Upper lobe of left lung (tissue), 6 donors: ENCODE measurements at regions not wholly inside any gene's neighbourhood (a gene's known extent, or its start where the extent isn't known, plus 50 kb on each side); places are given as distances from the start of the nearest gene placed in this dataset.

Experiments used
- ATAC-seq, 2 donors: fragments of 200-7000 bp; cut with Tn5 transposase; one replicate each; pipeline ENCODE4 v1.9.1; 2022; ENCODE audit warnings: mild to moderate bottlenecking in 2 of 2, moderate library complexity in 2 of 2; ENCODE audit not compliant: low FRiP score in 2 of 2
- DNase-seq, 2 donors: peaks; one replicate each; pipeline ENCODE4 v3.0.0-alpha.2; 2019 to 2020
- H3K27ac ChIP-seq, 4 donors: fragments of 200-600 bp; sonication (generic); one replicate each; pipeline ENCODE4 v1.5.1; 2016 to 2019
- H3K27me3 ChIP-seq, 4 donors: fragments of 200-600 bp; sonication (generic); one replicate each; pipeline ENCODE4 v1.5.1; 2017 to 2019
- H3K36me3 ChIP-seq, 4 donors: fragments of 200-600 bp; sonication (generic); one replicate each; pipeline ENCODE4 v1.5.1; 2016 to 2019
- H3K4me1 ChIP-seq, 4 donors: fragments of 200-600 bp; sonication (generic); one replicate each; pipeline ENCODE4 v1.5.1; 2018 to 2019
- H3K4me3 ChIP-seq, 4 donors: fragments of 200-600 bp; sonication (generic); one replicate each; pipeline ENCODE4 v1.5.1; 2017 to 2019; ENCODE audit warnings: mild to moderate bottlenecking in 2 of 4, moderate library complexity in 1 of 4
- H3K9me3 ChIP-seq, 4 donors: fragments of 200-600 bp; sonication (generic); one replicate each; pipeline ENCODE4 v1.5.1; 2018 to 2019
- CTCF ChIP-seq, 6 experiments: fragments of 450-650 bp in 4 of 6; fragments of 200-600 bp in 2 of 6; sonication (generic) in 2 of 6; IDR thresholded peaks; one replicate each; pipeline ENCODE4 v1.5.1; 2016 to 2019; ENCODE audit warnings: antibody characterized with exemption in 6 of 6
- EP300 ChIP-seq, 4 donors: sonication (generic); formaldehyde crosslinking; IDR thresholded peaks; one replicate each; pipeline ENCODE4 v1.5.1; 2017; ENCODE audit warnings: antibody characterized with exemption in 4 of 4, control low read depth in 2 of 4
- POLR2A ChIP-seq, 4 donors: fragments of 450-650 bp; IDR thresholded peaks; one replicate each; pipeline ENCODE4 v1.5.1; 2016 to 2017; ENCODE audit warnings: antibody characterized with exemption in 4 of 4, mild to moderate bottlenecking in 2 of 4
- POLR2AphosphoS5 ChIP-seq, 2 donors: sonication (generic); formaldehyde crosslinking; IDR thresholded peaks; one replicate each; pipeline ENCODE4 v1.5.1; 2017; ENCODE audit warnings: antibody characterized with exemption in 2 of 2
- WGBS, 2 donors: methylation state at CpG; one replicate each; pipeline ENCODE4 v1.1.5; 2017 to 2018; 5-methylcytosine and 5-hydroxymethylcytosine counted together
- donor health status: DM: no; HTN: no; CAD: no; lungs with moderate emphysema.
- donor health status: DM: no; HTN: yes; CAD: no; lungs with severe emphysema.

- ATAC-seq (no peak), DNase-seq (no peak)
- TF ChIP-seq POLR2A (IDR thresholded peaks at IDR 0.05) (no peak), CTCF (IDR thresholded peaks at IDR 0.05) (no peak), EP300 (IDR thresholded peaks at IDR 0.05) (no peak), POLR2AphosphoS5 (IDR thresholded peaks at IDR 0.05) (no peak)
- no peak overlapping the region for H3K27ac ChIP-seq
- H3K4me1 ChIP-seq: no peaks in the 10 kb centered on the region
- H3K4me3 ChIP-seq: no peak overlapping the region
- no peaks in the 10 kb centered on the region for H3K36me3 ChIP-seq
- no peaks in the 10 kb centered on the region for H3K27me3 ChIP-seq
- WGBS, 2 donors: 79 to 98% methylated on average over 1 of the region's 1 CpG
- H3K9me3 ChIP-seq: peaks cover 0 to 21% (median 10%) of the 10 kb centered on the region in 4 donors
Observed at GRCh38 chr7:40946549-40946948, 756.3 kb downstream of the INHBA start.

GRCh38 chr7:40945788-40946187 lies 757.1 kb downstream of the INHBA start:
- H3K4me1 ChIP-seq: no peaks in the 10 kb centered on the region
- no peak overlapping the region for H3K4me3 ChIP-seq
- no peak overlapping the region for H3K27ac ChIP-seq
- H3K9me3 ChIP-seq: peaks cover 0 to 21% (median 10%) of the 10 kb centered on the region in 4 donors
- H3K27me3 ChIP-seq: no peaks in the 10 kb centered on the region
- ATAC-seq: peak in 1 of 2 donors; percentile 57
- DNase-seq: no peak
- 65 to 96% methylated on average over 2 of the region's 2 CpGs for WGBS, 2 donors
- TF ChIP-seq CTCF (IDR thresholded peaks at IDR 0.05) (no peak), POLR2AphosphoS5 (IDR thresholded peaks at IDR 0.05) (no peak), EP300 (IDR thresholded peaks at IDR 0.05) (no peak), POLR2A (IDR thresholded peaks at IDR 0.05) (no peak)
- no peaks in the 10 kb centered on the region for H3K36me3 ChIP-seq

- Histone ChIP-seq H3K27me3 (no peaks in the 10 kb centered on the region), H3K4me1 (no peaks in the 10 kb centered on the region), H3K4me3 (no peak overlapping the region), H3K27ac (no peak overlapping the region), H3K9me3 (peaks cover 0 to 21% (median 10%) of the 10 kb centered on the region in 4 donors), H3K36me3 (no peaks in the 10 kb centered on the region)
- TF ChIP-seq CTCF (IDR thresholded peaks at IDR 0.05) (no peak), POLR2A (IDR thresholded peaks at IDR 0.05) (no peak), POLR2AphosphoS5 (IDR thresholded peaks at IDR 0.05) (no peak), EP300 (IDR thresholded peaks at IDR 0.05) (no peak)
- no peak for ATAC-seq
- DNase-seq: no peak
Observed at GRCh38 chr7:40944981-40945585, 757.8 kb downstream of the INHBA start.

- Histone ChIP-seq H3K36me3 (no peaks in the 10 kb centered on the region), H3K27ac (no peak overlapping the region), H3K27me3 (no peaks in the 10 kb centered on the region), H3K4me3 (no peak overlapping the region), H3K9me3 (no peaks in the 10 kb centered on the region), H3K4me1 (no peaks in the 10 kb centered on the region)
- ATAC-seq (no peak), DNase-seq (no peak)
- 47 to 85% methylated on average over 2 of the region's 2 CpGs for WGBS, 2 donors
- TF ChIP-seq POLR2A (IDR thresholded peaks at IDR 0.05): no peak
- no peak for TF ChIP-seq CTCF (IDR thresholded peaks at IDR 0.05)
- no peak for TF ChIP-seq POLR2AphosphoS5 (IDR thresholded peaks at IDR 0.05)
- TF ChIP-seq EP300 (IDR thresholded peaks at IDR 0.05): no peak
Observed at GRCh38 chr7:40937879-40938278, 765.0 kb downstream of the INHBA start.

GRCh38 chr7:40935435-40935834 lies 767.5 kb downstream of the INHBA start:
- Histone ChIP-seq H3K4me3 (no peak overlapping the region), H3K4me1 (no peaks in the 10 kb centered on the region), H3K36me3 (no peaks in the 10 kb centered on the region), H3K27me3 (no peaks in the 10 kb centered on the region), H3K9me3 (no peaks in the 10 kb centered on the region), H3K27ac (no peak overlapping the region)
- DNase-seq (no peak), ATAC-seq (no peak)
- 93 to 95% methylated on average over 2 of the region's 2 CpGs for WGBS, 2 donors
- TF ChIP-seq CTCF (IDR thresholded peaks at IDR 0.05) (no peak), POLR2AphosphoS5 (IDR thresholded peaks at IDR 0.05) (no peak), EP300 (IDR thresholded peaks at IDR 0.05) (no peak), POLR2A (IDR thresholded peaks at IDR 0.05) (no peak)
